Inferior parietal cortex (tissue), 1 donor: ENCODE measurements at regions not wholly inside any gene's neighbourhood (a gene's known extent, or its start where the extent isn't known, plus 50 kb on each side); places are given as distances from the start of the nearest gene placed in this dataset.
A peak's percentile ranks its signal among the peaks of the same experiment; 100 is the strongest.

ENCODE experiments used
- DNase-seq: peaks from one replicate; pipeline ENCODE4 v3.0.0-alpha.2; 2016; ENCODE audit errors: extremely low spot score

DNA sequence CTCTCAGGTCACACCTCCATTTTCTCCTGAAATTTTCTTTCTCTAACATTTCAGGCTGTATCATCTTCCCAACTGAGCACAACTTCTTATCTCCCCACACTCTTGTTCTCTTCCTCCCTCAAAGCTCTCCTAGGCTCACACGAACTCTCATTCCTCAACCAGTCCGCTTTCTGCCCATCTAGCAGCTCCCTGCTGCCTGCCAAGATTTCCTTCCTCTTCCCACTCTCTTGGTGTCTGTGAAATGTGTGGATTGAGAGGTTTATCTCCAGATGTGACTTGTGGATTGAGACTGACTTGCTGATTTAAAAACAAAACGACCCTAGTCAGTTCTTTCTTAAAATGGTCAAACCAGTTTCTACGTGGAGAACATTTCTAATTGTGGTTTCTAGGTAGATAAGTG is 106.3 kb downstream of the MTNR1B start:
- no peak for DNase-seq

DNA sequence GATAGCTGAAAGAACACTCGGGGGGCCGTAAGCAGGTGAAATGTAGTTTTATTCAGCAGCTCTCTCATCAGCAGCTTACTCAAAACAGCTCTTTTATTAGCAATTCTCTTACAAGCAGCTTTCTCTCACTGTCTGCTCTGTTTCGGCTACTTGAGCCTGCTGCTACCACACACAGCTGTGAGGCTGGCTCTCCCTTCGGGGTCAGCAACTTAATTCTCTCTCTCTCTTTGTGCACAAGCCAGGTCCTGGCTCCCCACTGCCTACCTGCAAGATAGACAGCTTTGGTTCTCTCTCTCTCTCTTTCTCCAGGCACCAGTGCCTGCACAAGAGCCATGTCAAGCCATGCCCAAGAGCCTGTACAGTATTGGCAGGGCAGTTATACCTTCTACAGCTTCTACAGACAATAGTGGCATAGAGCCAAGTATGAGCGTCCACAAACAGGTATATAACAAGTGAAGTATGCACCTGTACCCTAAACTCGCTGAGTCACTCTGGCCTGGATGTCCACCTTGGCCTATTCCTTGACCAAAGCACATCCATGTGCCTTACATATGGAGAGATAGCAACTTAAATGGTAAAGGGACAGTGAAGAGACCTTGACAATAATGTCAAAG is 110.8 kb downstream of the MTNR1B start:
- DNase-seq, result no peak

DNA sequence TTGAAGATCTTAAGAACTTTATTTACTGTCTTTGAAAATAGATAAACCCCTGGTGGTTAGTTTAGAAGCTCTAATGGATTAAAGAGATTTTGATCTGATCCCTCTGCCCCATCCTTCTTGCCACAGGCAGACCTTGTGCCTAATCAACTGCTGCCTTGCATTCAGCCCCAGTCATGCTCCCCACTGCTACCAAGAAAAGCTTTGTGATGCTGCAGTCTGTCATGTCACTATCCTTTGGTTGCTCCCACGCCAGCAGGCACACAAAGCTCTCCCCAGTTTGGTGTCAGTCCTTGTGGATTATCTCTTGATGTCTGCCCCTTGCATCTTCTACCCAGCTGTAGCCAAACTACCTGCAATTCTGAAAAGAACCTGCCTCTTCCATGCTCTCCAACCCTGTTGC is 112.2 kb downstream of the MTNR1B start:
- DNase-seq, result no peak

DNA sequence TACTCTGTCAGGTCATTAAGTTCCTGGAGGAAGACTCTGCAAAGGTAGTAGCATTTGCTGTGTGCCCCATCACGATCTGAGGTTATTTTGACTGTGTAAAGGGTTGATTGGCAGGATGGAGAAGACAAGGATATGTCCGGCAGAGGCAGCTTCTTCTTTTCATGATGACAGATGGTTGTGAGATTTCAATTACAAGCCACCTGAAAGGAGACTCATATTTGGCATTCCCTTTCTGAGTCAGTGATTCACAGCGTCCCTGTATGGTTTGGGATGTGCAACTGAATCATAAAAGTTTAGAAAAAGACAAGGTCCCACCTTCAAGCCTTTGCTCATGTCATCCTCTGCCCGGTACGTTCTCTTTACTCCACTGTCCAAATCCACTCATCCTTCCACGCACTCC is 113.4 kb downstream of the MTNR1B start:
- no peak for DNase-seq

DNA sequence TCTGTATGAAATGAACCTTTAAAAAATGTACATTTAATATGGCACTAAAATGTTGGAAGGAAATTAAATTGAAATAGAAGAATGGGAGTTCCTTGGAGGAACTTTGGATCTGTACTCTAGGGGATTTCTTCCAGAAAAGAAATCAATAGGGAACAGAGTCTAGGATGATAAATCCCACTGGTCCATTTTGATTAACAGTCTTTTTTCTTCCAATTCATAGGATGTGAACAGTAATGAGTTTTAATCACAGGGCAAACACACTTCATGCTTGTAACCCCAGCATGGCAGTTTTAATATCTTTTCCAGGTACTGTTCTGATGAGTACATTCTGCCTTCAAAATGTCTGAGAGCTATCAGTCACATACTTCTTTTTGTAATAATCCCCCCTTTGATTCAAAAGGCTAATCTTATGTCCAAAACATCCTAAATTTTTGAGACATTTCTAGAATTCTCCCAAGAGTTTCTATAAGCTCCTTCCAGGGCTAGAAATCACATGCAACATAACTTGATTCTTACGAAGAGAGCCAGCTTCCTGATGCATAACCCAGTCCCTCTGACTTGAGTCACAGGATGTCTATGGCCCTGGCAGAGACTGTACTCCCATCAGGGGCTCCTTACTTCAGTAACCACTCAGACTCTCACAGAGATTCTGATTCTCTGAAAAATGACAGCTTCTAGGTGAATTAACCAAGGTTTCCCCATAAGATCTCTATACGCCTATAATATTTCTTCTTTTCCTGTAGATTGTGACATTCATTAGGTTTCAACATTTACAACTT is 112.9 kb downstream of the SLC36A4 start:
- no peak for DNase-seq

DNA sequence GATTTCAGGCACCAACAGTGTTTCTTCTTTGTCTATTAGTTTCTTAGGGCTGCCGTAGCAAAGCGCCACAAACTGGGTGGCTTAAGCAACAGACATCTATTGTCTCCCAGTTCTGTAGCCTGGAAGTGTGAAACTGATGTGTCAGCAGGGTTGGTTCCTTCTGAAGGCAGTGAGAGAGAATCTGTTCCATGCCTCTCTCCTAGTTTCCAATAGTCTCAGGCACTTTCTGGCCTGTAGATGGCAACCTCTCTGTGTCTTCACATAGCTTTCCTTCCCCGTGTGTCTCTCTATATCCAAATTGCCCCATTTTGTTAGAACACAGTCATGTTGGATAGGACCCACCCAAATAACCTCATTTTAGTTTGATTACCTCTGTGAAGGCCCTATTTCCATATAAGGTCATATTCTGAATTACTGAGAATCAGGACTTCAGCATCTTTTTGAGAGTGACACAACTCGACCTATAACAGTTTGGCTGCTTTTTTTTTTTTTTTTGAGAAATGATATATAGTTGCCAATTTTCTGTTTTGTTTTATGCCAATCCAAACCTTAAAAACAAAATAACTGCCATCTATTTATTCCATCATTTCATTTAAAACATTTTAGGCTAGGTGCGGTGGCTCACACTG is 108.2 kb downstream of the SLC36A4 start:
- peak; percentile 51 for DNase-seq
